Prostate gland (tissue), 2 donors: ENCODE measurements at regions not wholly inside any gene's neighbourhood (a gene's known extent, or its start where the extent isn't known, plus 50 kb on each side); places are given as distances from the start of the nearest gene placed in this dataset.

Source experiments
- DNase-seq: peaks from one replicate; pipeline ENCODE4 v3.0.0-alpha.2; 2019; ENCODE audit warnings: low spot score
- H3K27ac ChIP-seq, 2 donors: fragments of 200-600 bp; sonication (generic); 2 replicates each; pipeline ENCODE4 v1.5.1; 2017 to 2019
- H3K27me3 ChIP-seq: fragments of 200-600 bp; sonication (generic); replicated peaks from 2 replicates; pipeline ENCODE4 v1.5.1; 2019; ENCODE audit not compliant: insufficient read depth
- H3K36me3 ChIP-seq, 2 donors: fragments of 200-600 bp; sonication (generic); 1 replicate in 1 of 2; 2 replicates in 1 of 2; pipeline versions ENCODE4 v1.5.1 to v1.8.1; 2017 to 2019
- H3K4me1 ChIP-seq: fragments of 200-600 bp; sonication (generic); replicated peaks from 2 replicates; pipeline ENCODE4 v1.5.1; 2019
- H3K4me3 ChIP-seq, 2 donors: fragments of 200-600 bp; sonication (generic); 2 replicates each; pipeline ENCODE4 v1.5.1; 2017 to 2019
- H3K9me3 ChIP-seq: fragments of 200-600 bp; sonication (generic); 2 replicates; pipeline ENCODE4 v1.5.1; 2017
- POLR2A ChIP-seq: fragments of 450-650 bp; IDR thresholded peaks from one replicate; pipeline ENCODE4 v1.6.1; 2016; ENCODE audit warnings: antibody characterized with exemption, mild to moderate bottlenecking
- POLR2AphosphoS5 ChIP-seq: sonication (generic); formaldehyde crosslinking; IDR thresholded peaks from one replicate; pipeline ENCODE4 v1.6.1; 2017; ENCODE audit warnings: antibody characterized with exemption
- WGBS: methylation state at CpG from one replicate; pipeline ENCODE4 v1.1.5; 2018; 5-methylcytosine and 5-hydroxymethylcytosine counted together
- intact Hi-C: fragments of 100-400 bp; cut with DNase I; formaldehyde crosslinking; loops from one replicate; pipeline ENCODE4 v1.14.2; 2022
- TF ChIP-seq, protein P1 (sequence below), 4 experiments: fragments of 200-600 bp in 2 of 4; fragments of 450-650 bp in 2 of 4; sonication (generic) in 2 of 4; IDR thresholded peaks; 1 replicate in 3 of 4; 2 replicates in 1 of 4; pipeline ENCODE4 v1.5.1; 2016 to 2019; ENCODE audit warnings: antibody characterized with exemption in 4 of 4, mild to moderate bottlenecking in 2 of 4, moderate library complexity in 2 of 4

DNA sequence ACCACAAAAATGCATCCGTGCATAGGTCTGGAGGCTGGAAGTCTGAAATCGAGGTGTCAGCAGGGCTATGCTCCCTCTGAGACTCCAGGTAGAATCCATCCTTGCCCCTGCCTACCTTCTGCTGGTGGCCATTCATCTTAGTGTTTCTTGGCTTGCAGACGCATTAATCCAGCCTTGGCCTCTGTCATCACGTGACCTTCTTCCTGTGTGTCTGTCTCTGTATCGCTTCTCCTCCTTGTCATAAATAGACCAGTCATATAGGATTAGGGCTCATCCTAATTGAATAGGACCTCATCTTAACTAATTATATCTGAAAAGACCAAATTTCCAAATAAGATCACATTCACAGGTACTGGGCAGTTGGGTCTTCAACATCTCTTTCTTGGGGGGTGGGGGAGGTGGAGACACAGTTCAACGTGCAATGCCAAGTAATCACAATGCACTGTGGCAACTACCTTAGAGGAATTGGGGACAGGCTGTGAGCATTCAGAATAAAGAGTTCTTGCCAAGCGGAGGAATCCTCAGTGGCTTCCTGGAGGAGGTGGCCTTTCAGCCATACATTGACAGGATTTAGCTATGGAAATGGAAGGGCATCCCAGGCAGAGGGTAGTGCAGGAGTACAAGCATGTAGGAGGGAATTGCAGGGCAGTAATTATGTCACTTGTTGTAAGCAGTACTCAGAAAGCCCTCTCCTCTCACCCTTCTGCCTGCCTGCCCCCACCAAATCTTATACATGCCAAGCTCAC, 96.2 kb upstream of the SYT13 start:
- Histone ChIP-seq H3K27me3 (no peaks in the 10 kb centered on the region), H3K27ac (no peak overlapping the region), H3K4me3 (no peak overlapping the region), H3K4me1 (no peaks in the 10 kb centered on the region), H3K36me3 (no peaks in the 10 kb centered on the region), H3K9me3 (no peaks in the 10 kb centered on the region)
- no peak for DNase-seq
- WGBS = 83% methylated on average over 7 of the region's 7 CpGs
- intact Hi-C loops = no loop called here
- TF ChIP-seq, protein P1, sequence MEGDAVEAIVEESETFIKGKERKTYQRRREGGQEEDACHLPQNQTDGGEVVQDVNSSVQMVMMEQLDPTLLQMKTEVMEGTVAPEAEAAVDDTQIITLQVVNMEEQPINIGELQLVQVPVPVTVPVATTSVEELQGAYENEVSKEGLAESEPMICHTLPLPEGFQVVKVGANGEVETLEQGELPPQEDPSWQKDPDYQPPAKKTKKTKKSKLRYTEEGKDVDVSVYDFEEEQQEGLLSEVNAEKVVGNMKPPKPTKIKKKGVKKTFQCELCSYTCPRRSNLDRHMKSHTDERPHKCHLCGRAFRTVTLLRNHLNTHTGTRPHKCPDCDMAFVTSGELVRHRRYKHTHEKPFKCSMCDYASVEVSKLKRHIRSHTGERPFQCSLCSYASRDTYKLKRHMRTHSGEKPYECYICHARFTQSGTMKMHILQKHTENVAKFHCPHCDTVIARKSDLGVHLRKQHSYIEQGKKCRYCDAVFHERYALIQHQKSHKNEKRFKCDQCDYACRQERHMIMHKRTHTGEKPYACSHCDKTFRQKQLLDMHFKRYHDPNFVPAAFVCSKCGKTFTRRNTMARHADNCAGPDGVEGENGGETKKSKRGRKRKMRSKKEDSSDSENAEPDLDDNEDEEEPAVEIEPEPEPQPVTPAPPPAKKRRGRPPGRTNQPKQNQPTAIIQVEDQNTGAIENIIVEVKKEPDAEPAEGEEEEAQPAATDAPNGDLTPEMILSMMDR (IDR thresholded peaks at IDR 0.05) = no peak
- no peak for TF ChIP-seq POLR2AphosphoS5
- no peak for TF ChIP-seq POLR2A

DNA sequence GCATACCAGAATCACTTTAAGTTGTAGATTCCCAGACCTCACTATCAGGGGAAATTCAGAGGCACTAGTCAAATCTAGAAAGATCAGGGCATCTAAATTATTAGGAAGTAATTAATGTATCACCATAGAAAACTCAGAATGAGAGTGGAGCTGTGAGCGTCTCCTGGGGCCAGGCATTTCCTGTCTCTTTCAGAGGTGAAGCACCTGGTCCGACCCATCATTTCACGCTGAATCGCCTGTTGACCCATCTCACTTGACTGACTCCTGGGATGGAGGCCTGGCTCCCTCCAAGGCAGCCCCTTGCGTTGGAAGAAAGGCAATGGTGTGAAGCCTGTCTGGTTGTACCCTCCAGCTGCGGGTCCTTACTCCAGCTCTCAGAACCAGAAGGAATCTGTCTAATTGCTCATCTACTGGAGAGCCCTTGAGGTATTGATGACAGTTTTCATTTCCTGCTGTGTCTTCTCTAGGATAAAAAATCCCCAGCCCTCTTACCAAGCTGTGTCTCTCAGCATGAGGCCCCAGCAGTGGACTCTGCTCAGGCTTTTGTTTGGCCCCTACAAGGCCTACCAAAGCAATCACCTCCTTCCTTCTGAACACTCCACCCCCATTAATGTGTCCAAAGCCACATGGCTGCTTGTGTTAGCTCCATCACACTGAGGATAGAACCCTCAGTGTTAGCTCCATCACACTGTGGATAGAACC, 93.2 kb upstream of the SYT13 start:
- H3K4me1 ChIP-seq = no peaks in the 10 kb centered on the region
- TF ChIP-seq POLR2A (no peak), POLR2AphosphoS5 (no peak)
- TF ChIP-seq, protein P1 (IDR thresholded peaks at IDR 0.05) = no peak
- H3K27ac ChIP-seq = no peak overlapping the region
- no peak for DNase-seq
- no peak overlapping the region for H3K4me3 ChIP-seq
- H3K36me3 ChIP-seq = no peaks in the 10 kb centered on the region
- intact Hi-C loops = loop anchor here (10.0 kb wide), 1 partner anchor 395 kb away; no protein-coding TSS in a partner anchor
- no peaks in the 10 kb centered on the region for H3K9me3 ChIP-seq
- WGBS = 94% methylated on average over 6 of the region's 6 CpGs
- H3K27me3 ChIP-seq = no peaks in the 10 kb centered on the region

DNA sequence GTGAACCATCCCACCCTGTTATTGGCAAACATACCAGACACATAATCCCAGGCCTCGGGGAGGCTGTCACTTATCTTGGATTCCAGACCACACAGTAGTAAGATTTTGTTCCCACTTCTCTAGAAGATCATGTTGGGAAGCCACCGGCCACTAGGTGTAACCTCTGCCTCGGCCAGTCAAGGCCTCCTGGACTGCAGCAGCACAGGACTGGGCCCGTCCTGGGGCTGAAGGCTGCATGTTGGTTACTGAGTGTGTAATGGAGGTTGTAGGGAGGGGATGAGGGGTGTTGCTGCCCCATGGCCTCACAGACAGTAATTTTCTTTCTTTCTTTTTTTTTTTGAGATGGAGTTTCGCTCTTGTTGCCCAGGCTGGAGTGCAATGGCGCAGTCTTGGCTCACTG, 92.4 kb upstream of the SYT13 start:
- H3K36me3 ChIP-seq = no peaks in the 10 kb centered on the region
- 92% methylated on average over 6 of the region's 6 CpGs for WGBS
- intact Hi-C loops = loop anchor here (10.0 kb wide), 1 partner anchor 396 kb away; no protein-coding TSS in a partner anchor

DNA sequence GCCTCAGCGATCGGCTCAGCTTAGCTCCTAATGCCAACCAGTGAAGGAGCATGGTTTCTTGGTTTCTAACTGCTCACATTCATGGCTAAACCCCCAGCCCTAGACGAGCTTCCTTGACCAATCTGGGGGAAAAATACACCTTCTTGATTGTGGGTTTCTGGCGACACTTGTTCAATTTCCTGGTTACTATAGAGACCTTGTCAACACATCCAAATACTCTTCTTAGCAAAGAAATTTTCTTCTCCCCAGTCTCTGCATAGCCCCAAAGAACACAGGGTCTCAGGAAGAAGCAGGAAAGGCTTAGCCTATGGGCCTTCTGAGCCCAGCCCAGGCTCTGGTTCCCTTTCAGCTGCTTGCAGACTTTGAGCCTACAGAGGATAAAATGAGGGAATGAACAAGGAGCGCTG, 88.5 kb upstream of the SYT13 start:
- H3K9me3 ChIP-seq = no peaks in the 10 kb centered on the region
- no peak overlapping the region for H3K27ac ChIP-seq
- no peak for DNase-seq
- no peaks in the 10 kb centered on the region for H3K27me3 ChIP-seq
- H3K4me1 ChIP-seq = no peaks in the 10 kb centered on the region
- intact Hi-C loops = loop anchor here (10.0 kb wide), 1 partner anchor 400 kb away; no protein-coding TSS in a partner anchor
- H3K4me3 ChIP-seq = no peak overlapping the region
- no peak for TF ChIP-seq POLR2AphosphoS5
- TF ChIP-seq POLR2A = no peak
- TF ChIP-seq, protein P1 (IDR thresholded peaks at IDR 0.05) = no peak
- no peaks in the 10 kb centered on the region for H3K36me3 ChIP-seq
- 76% methylated on average over 5 of the region's 5 CpGs for WGBS

More for the DNA sequence above, 92.4 kb upstream of the SYT13 start:
- H3K9me3 ChIP-seq = no peaks in the 10 kb centered on the region
- H3K4me3 ChIP-seq = no peak overlapping the region
- no peak for DNase-seq
- no peaks in the 10 kb centered on the region for H3K27me3 ChIP-seq
- no peak overlapping the region for H3K27ac ChIP-seq
- H3K4me1 ChIP-seq = no peaks in the 10 kb centered on the region
- TF ChIP-seq, protein P1 (IDR thresholded peaks at IDR 0.05) = no peak
- no peak for TF ChIP-seq POLR2A
- no peak for TF ChIP-seq POLR2AphosphoS5
